Mesothelial cell of epicardium (in vitro differentiated cells): ENCODE measurements at regions not wholly inside any gene's neighbourhood (a gene's known extent, or its start where the extent isn't known, plus 50 kb on each side); places are given as distances from the start of the nearest gene placed in this dataset.

ENCODE experiments used
- DNase-seq, 2 experiments: peaks; one replicate each; pipeline ENCODE4 v3.0.0; 2021; ENCODE audit warnings: low spot score in 2 of 2; ENCODE audit not compliant: unreplicated experiment in 2 of 2
- H3K27ac Mint-ChIP-seq: 2 replicates; pipeline ENCODE4 v1.8.0; 2021; ENCODE audit warnings: mixed read lengths
- H3K27me3 Mint-ChIP-seq: 2 replicates; pipeline ENCODE4 v1.8.0; 2021; ENCODE audit warnings: low read depth, mixed read lengths
- H3K36me3 Mint-ChIP-seq: 2 replicates; pipeline ENCODE4 v1.8.0; 2021; ENCODE audit warnings: mixed read lengths
- H3K4me1 Mint-ChIP-seq: 2 replicates; pipeline ENCODE4 v1.8.0; 2021; ENCODE audit warnings: mixed read lengths
- H3K4me3 Mint-ChIP-seq: 2 replicates; pipeline ENCODE4 v1.8.0; 2021; ENCODE audit warnings: mild to moderate bottlenecking, moderate library complexity, mixed read lengths
- H3K9me3 Mint-ChIP-seq: 2 replicates; pipeline ENCODE4 v1.8.0; 2021; ENCODE audit warnings: mixed read lengths
- CTCF ChIP-seq: fragments of 200-600 bp; sonication (generic); IDR thresholded peaks from one replicate; pipeline ENCODE4 v1.5.0; 2021; ENCODE audit warnings: antibody characterized with exemption; ENCODE audit not compliant: unreplicated experiment

GRCh38 chr3:106114848-106115247 is 246.0 kb upstream of the CBLB start:
- Mint-ChIP-seq H3K36me3 (peaks cover 1% of the 10 kb centered on the region), H3K27ac (no peak overlapping the region), H3K9me3 (peaks cover 9% of the 10 kb centered on the region), H3K4me3 (no peak overlapping the region), H3K4me1 (peaks cover 21% of the 10 kb centered on the region), H3K27me3 (no peaks in the 10 kb centered on the region)
- no peak for DNase-seq
- TF ChIP-seq CTCF: no peak

GRCh38 chr3:106115557-106115956 is 246.7 kb upstream of the CBLB start:
- H3K27me3 Mint-ChIP-seq: no peaks in the 10 kb centered on the region
- H3K27ac Mint-ChIP-seq: no peak overlapping the region
- no peak overlapping the region for H3K4me3 Mint-ChIP-seq
- DNase-seq: no peak
- H3K4me1 Mint-ChIP-seq: peaks cover 28% of the 10 kb centered on the region
- TF ChIP-seq CTCF: no peak
- peaks cover 9% of the 10 kb centered on the region for H3K9me3 Mint-ChIP-seq
- H3K36me3 Mint-ChIP-seq: peaks cover 1% of the 10 kb centered on the region

GRCh38 chr3:106116733-106117489 is 248.1 kb upstream of the CBLB start:
- DNase-seq: no peak
- Mint-ChIP-seq H3K36me3 (peaks cover 1% of the 10 kb centered on the region), H3K4me3 (no peak overlapping the region), H3K27ac (no peak overlapping the region), H3K27me3 (no peaks in the 10 kb centered on the region), H3K4me1 (peaks cover 39% of the 10 kb centered on the region), H3K9me3 (peaks cover 9% of the 10 kb centered on the region)
- TF ChIP-seq CTCF: no peak

- peaks cover 9% of the 10 kb centered on the region for H3K9me3 Mint-ChIP-seq
These were observed 248.7 kb upstream of the CBLB start for GRCh38 chr3:106117490-106117858.

GRCh38 chr3:106119614-106120082 is 250.8 kb upstream of the CBLB start:
- H3K4me3 Mint-ChIP-seq: no peak overlapping the region
- H3K27me3 Mint-ChIP-seq: no peaks in the 10 kb centered on the region
- H3K36me3 Mint-ChIP-seq: no peaks in the 10 kb centered on the region
- no peak for DNase-seq
- peak overlapping the region; percentile 66 for H3K27ac Mint-ChIP-seq
- H3K9me3 Mint-ChIP-seq: peaks cover 6% of the 10 kb centered on the region
- no peak for TF ChIP-seq CTCF
- peaks cover 53% of the 10 kb centered on the region for H3K4me1 Mint-ChIP-seq

More at GRCh38 chr3:106117490-106117858, 248.7 kb upstream of the CBLB start:
- no peak for TF ChIP-seq CTCF
- no peak overlapping the region for H3K4me3 Mint-ChIP-seq
- DNase-seq: no peak
- peaks cover 44% of the 10 kb centered on the region for H3K4me1 Mint-ChIP-seq
- H3K27me3 Mint-ChIP-seq: no peaks in the 10 kb centered on the region
- H3K27ac Mint-ChIP-seq: no peak overlapping the region
- H3K36me3 Mint-ChIP-seq: peaks cover 1% of the 10 kb centered on the region
